NCI-H187 (cell line): ENCODE measurements at regions not wholly inside any gene's neighbourhood (a gene's known extent, or its start where the extent isn't known, plus 50 kb on each side); places are given as distances from the start of the nearest gene placed in this dataset.
A peak's percentile ranks its signal among the peaks of the same experiment; 100 is the strongest.

ENCODE experiments used
- DNase-seq, 2 experiments: peaks; one replicate each; lab custom pipeline; 2025; lab: John Stamatoyannopoulos, UW

GRCh38 chr2:121075006-121075551 lies 209.9 kb downstream of the TFCP2L1 start:
- no peak for DNase-seq

- no peak for DNase-seq
These were observed 209.1 kb downstream of the TFCP2L1 start for GRCh38 chr2:121075641-121076497.

DNA sequence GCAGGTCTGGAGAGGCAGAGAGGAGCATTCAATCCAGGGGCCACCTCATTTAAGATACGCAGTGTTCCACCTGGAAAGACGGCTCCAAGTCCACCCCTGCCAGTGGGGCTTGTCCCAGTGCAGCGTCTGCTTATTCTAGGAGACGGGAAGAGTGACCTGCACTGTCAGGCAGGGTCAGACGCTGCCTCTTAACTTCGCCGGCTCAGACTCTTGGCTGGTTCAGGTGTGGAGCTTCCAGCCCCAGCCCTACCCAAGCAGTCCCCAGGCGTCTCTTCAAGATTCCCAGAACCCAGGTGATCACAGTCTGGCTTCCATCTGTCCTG lies 208.5 kb downstream of the TFCP2L1 start:
- DNase-seq, result no peak

DNA sequence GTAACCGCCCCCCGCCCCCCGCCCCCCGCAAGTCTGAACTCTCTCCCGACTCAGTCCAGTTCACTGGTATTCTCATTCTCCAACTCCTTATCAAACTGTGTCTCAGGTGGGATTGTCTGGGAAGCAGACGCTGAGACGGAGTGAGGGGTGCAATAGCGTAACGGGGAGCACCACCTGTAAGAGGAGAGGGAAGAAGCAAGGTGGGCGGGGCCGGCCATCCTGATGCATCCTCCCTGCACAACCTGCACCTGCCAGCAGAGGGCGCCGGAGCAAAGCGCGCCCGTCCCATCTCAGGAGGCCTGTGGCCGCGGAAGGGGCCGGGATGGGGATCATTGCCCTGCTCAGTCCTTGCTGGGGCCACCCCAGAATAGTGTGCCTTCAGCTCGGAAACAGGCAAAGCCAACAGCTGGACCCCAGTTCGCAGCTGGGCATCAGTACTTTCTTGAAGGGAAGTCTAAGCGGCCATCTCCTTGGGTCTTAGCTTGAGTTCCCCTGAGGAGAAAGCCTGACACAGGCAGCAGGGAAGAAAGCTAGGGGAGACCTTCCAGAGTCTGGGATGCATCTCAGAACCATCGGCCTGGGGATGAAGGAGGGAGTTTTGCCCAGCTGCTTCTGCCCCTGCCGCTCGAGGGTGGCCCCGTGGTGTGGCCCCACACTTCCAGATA lies 208.0 kb downstream of the TFCP2L1 start:
- DNase-seq, result no peak

- DNase-seq, result no peak
These were observed 206.1 kb downstream of the TFCP2L1 start for GRCh38 chr2:121078899-121079298.

DNA sequence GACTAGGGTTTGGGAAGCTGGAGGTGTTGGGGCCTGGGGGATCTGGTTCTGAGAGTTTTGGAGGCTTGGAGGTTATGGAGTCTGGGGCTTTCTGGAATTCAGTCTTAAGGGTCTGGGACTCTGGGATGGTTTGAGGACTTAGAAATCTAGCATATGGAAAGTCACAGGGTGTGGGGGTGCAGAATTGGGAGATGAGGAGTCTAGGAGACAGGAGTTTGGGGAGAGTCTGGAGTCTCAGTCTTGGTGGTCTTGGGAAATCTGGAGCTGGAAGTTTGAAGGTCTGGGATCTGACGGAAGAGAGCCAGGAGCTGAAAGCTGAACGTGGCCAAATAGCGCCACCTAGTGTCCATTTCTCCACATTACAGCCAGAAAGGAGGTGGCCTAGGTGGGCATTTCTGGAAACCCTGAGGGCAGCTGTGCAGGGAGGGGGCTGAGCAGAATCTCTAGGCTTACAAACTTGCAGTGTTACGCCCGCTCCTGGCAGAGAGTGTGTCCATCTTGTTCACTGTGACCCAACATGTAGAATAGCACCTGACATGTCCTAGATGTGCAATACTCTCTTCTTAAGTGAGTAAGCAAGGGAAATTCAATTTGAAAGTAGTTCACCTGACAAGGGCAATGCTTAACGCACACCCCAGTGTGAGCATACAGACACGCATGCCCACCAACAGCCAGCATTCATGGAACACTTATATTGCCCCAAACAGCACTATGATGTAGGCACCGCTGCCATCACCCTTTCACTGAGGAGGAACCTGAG lies 204.8 kb downstream of the TFCP2L1 start:
- DNase-seq, result peak in 1 of 2 experiments; percentile 16

DNA sequence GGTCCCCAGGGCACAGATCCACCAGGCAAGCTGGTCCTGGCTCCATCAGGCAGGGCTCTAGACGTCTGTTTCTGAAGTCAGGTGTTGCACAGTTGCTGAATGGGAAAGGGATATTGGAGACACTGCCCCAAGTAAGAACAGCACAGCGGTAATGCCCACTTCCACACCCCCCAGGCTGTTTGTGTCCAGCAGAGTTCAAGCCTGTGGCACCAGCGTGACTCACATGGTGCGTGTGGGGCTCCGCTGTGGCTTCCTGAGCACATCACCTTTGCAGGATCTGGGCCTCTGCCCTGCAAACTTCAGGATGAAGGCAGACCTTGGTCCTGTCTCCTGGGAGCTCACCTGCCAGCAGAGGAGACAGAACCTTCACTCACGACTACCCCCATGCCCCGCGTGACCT lies 203.3 kb downstream of the TFCP2L1 start:
- no peak for DNase-seq

DNA sequence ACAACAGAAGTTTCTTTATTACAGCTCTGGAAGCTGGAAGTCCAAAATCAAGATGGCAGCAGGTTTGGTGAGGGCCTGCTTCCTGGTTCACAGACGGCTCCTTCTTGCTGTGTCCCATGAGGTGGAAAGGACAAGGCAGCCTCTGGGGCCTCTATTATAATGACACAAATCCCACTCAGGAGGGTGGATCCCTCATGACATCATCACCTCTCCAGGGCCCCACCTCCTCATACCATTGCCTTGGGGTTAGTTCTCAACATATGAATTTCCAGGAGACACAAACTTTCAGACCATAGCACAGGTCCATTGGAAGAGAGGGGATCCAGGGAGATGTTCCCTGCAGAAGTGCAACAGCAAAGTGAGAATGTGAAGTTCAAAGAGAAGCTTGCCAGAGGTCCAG lies 202.8 kb downstream of the TFCP2L1 start:
- DNase-seq, result no peak

- no peak for DNase-seq
These were observed 200.8 kb downstream of the TFCP2L1 start for GRCh38 chr2:121084130-121084680.

- no peak for DNase-seq
These were observed 199.2 kb downstream of the TFCP2L1 start for GRCh38 chr2:121085801-121086200.

GRCh38 chr2:121086450-121086849 lies 198.6 kb downstream of the TFCP2L1 start:
- DNase-seq, result no peak

GRCh38 chr2:121087117-121087516 lies 197.9 kb downstream of the TFCP2L1 start:
- DNase-seq, result no peak

- DNase-seq, result no peak
These were observed 196.5 kb downstream of the TFCP2L1 start for GRCh38 chr2:121088251-121089165.

DNA sequence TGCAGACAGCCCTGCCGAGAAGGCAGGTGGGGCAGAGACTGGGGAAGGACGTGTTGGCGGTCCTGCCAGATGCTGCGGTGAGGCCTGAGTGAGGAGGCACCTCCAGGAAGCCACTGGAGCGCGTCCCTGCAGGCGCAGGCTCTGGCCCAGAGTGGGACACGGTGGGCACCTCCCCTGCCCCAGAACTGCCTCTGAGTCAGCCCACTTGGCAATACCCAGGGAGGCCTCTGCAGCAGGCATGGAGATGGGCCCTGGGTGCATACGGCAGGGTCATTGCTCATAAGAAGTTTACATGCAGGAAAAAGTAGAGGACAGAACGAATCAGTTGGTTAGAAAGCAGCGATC lies 195.9 kb downstream of the TFCP2L1 start:
- DNase-seq, result no peak

- DNase-seq, result no peak
These were observed 194.8 kb downstream of the TFCP2L1 start for GRCh38 chr2:121090088-121090715.

GRCh38 chr2:121092095-121092494 lies 192.9 kb downstream of the TFCP2L1 start:
- no peak for DNase-seq

- DNase-seq, result no peak
These were observed 191.3 kb downstream of the TFCP2L1 start for GRCh38 chr2:121093692-121094091.

GRCh38 chr2:121094101-121094500 lies 190.9 kb downstream of the TFCP2L1 start:
- no peak for DNase-seq

DNA sequence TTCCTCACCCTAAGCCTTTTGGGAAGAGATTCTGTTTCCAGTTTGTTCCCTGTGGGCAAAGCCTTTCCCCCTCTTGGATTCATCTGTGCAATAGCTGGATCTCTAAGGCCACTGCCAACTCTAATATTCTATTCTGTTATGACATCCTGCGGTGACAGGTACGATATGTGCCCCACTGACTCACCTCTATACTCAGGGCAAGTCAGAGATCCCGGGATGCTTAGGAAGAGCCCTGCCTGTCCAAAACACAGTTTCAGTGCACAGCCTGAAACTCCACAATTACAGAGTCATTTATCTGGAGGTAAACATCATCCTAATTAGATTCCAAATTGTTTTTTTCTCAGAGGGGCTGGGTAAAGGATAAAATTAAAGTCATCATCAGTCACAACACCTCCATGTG lies 190.2 kb downstream of the TFCP2L1 start:
- DNase-seq, result no peak

DNA sequence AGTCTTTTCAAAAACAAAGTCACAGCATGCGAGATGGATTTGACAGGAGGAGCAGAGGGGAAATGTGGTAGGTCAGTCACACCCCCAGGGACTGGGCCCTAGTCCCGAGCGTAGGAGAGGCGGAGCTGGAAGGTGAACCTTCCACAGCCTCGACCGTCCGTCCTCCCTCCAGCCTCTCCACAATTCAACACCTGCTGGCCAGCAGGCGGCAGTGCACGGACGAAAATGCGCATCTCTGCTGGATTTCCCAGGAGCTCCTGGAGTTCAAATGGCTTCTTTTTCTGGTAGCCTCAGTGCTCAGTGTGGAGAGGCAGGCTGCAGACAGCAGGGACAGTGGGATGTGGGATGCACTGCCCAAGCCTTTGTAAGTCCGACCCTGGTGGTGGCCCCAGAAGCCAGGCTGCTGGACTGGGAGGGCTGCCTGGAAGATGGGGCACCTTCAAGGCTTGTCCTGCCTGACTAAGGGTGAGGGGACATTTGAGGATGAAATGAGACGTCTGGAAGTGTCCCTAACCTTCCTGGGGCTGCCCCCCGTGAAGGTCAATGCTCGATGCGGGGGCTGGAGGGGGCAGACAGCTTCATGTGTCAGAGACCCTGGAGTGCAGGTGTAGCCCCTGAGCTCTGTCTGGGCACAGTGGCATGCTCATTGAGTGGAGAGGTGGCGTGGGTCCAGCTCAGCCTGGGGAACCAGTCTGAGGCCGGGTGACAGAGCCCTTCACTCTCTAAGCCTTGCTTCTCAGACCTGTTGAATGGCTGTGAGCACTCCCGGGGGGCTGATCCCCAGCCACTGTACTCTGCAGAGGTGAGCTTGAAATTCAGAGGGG lies 189.5 kb downstream of the TFCP2L1 start:
- DNase-seq, result peak; percentile 9 to 62
